HEK293T (cell line): ENCODE measurements at regions not wholly inside any gene's neighbourhood (a gene's known extent, or its start where the extent isn't known, plus 50 kb on each side); places are given as distances from the start of the nearest gene placed in this dataset.

Experiments used
- FOXA1 ChIP-seq: fragments of 450-650 bp; IDR thresholded peaks from 2 replicates; pipeline ENCODE4 v1.6.1; 2016; ENCODE audit warnings: mild to moderate bottlenecking
- SP1 ChIP-seq: fragments of 450-650 bp; IDR thresholded peaks from 2 replicates; pipeline ENCODE4 v1.6.1; 2017

DNA sequence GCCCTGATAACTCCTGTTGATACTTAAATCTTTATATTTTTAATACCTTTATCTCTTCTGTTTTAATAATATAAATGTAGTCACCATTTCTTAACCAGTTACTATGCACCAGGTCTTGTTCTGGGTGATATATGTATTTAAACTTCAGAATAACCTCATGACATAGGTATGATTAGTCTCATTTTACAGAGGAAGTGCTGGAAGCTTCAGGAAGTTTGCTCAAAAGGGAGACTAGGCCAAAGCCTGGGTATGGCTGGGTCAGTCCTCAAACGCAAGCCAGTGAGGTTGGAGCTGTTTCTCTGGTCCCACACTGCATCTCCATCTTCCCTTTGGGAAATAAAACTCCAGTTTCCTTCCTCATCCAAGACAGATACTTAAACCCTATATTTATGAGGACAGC lies 204.7 kb upstream of the TANK start:
- TF ChIP-seq SP1 (no peak), FOXA1 (no peak)
